ENCODE measurements at regions not wholly inside any gene's neighbourhood (a gene's known extent, or its start where the extent isn't known, plus 50 kb on each side); places are given as distances from the start of the nearest gene placed in this dataset.

DNA sequence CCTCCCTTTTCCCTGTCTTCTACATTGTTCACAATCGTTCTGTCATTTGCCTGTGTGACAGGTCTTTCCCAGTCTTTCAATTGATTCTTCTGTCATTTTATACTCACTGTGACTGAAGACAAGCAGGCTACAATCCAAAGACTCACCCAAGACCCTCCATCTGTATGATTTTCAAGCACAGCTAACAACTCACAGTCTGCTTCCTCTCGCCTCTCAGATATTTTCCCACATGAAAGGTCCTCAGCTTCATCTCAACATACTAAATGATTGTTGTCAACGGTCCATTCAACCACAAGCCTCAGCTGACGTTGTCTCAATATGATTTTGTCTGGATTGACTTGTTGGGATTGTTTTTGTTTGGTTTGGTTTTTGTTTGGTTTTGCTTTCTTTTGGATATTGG, 346.5 kb downstream of the NFIB start:
- no peak for DNase-seq (ENCODE audit: low spot score in 2 of 2)
- intact Hi-C loops (cut with DNase I; ENCODE audit: low total_unique reads): no loop called here
- Histone ChIP-seq H3K27me3 (no peaks in the 10 kb centered on the region), H3K36me3 (no peaks in the 10 kb centered on the region), H3K27ac (no peak overlapping the region), H3K4me1 (no peaks in the 10 kb centered on the region), H3K4me3 (no peak overlapping the region), H3K9me3 (no peaks in the 10 kb centered on the region)
- TF ChIP-seq POLR2AphosphoS5 (IDR thresholded peaks at IDR 0.05): no peak

DNA sequence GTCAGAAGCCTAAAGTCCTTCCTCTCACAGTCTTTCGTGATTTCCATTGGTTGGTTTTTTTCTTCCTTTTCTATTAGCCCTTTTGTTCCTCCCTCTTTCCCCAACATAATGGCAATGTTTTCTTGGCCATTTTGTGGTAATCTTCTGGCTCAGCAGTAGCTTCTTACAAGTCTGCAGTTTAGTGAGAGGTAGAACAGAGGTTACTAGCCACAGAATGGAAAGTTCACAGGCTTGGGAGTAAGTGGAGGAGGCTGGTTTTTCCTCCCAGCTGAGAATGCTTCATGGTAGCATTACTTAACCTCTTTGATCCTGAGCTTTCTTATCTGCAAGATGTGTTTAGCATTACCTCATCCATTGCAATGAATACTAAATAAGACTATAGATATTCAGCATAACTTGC, 346.9 kb downstream of the NFIB start:
- H3K4me1 ChIP-seq: no peaks in the 10 kb centered on the region

DNA sequence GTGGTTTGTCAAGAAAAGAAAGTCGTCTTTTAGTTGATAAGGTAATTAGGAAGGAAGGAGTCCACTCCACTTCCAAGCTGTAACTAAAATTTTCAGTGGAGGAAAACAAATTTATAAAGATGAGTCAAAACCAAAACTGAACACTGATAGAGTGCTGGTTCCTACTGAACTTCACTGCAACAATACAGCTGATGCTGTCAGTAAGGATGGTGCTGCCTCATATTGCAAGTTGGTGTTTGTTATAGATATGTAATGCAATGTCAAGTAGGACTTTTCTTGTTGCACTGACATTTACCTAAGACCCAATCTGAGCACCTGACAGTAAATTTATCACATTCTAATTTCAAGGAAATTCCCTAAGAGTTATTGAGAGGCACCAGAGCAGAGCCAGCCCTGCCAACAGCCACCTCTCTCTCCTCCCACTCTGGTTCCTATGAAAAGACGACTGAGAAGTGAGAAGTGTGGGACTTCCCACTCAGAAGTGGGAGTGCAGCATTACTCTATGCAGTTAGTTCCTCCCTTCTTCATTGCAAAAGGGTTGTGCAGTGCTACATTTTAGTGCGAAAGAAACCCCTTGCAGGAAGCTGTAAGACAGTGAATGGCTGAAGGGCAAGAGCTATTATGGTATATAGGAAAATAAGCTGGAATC, 350.8 kb downstream of the NFIB start:
- Histone ChIP-seq H3K27ac (no peak overlapping the region), H3K4me3 (no peak overlapping the region), H3K4me1 (no peaks in the 10 kb centered on the region), H3K9me3 (no peaks in the 10 kb centered on the region), H3K27me3 (no peaks in the 10 kb centered on the region), H3K36me3 (no peaks in the 10 kb centered on the region)
- intact Hi-C loops (cut with DNase I; ENCODE audit: low total_unique reads): no loop called here
- no peak for DNase-seq (ENCODE audit: low spot score in 2 of 2)
- TF ChIP-seq POLR2AphosphoS5 (IDR thresholded peaks at IDR 0.05): no peak

More for the DNA sequence above, 346.9 kb downstream of the NFIB start:
- no peak overlapping the region for H3K4me3 ChIP-seq
- H3K36me3 ChIP-seq: no peaks in the 10 kb centered on the region
- DNase-seq (ENCODE audit: low spot score in 2 of 2): no peak
- H3K27ac ChIP-seq: no peak overlapping the region
- intact Hi-C loops (cut with DNase I; ENCODE audit: low total_unique reads): no loop called here
- H3K9me3 ChIP-seq: no peaks in the 10 kb centered on the region
- H3K27me3 ChIP-seq: no peaks in the 10 kb centered on the region
- TF ChIP-seq POLR2A (IDR thresholded peaks at IDR 0.05) (no peak), POLR2AphosphoS5 (IDR thresholded peaks at IDR 0.05) (no peak)
- TF ChIP-seq, protein P1, sequence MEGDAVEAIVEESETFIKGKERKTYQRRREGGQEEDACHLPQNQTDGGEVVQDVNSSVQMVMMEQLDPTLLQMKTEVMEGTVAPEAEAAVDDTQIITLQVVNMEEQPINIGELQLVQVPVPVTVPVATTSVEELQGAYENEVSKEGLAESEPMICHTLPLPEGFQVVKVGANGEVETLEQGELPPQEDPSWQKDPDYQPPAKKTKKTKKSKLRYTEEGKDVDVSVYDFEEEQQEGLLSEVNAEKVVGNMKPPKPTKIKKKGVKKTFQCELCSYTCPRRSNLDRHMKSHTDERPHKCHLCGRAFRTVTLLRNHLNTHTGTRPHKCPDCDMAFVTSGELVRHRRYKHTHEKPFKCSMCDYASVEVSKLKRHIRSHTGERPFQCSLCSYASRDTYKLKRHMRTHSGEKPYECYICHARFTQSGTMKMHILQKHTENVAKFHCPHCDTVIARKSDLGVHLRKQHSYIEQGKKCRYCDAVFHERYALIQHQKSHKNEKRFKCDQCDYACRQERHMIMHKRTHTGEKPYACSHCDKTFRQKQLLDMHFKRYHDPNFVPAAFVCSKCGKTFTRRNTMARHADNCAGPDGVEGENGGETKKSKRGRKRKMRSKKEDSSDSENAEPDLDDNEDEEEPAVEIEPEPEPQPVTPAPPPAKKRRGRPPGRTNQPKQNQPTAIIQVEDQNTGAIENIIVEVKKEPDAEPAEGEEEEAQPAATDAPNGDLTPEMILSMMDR (IDR thresholded peaks at IDR 0.05): no peak

DNA sequence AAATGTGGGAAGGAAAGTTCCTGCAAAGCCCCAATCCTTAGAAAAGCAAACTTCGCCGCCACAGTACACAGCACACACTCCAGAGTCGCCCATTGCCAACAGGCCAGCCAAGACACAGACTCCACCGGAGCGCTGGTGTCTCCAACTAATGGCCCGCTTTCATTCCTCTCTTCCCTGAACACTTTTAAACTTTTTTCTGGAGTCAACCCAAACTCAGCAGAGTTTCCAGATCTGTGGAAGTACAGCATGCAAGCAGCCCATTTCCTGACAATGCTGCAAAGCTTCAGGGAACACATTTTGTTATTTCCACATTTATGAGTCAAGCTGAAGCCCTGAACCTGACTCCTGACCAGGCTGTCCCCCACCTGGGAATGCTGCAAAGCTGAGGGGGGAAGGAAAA, 351.9 kb downstream of the NFIB start:
- no peak for DNase-seq (ENCODE audit: low spot score in 2 of 2)
- TF ChIP-seq, protein P1 (IDR thresholded peaks at IDR 0.05): no peak
- TF ChIP-seq POLR2AphosphoS5 (IDR thresholded peaks at IDR 0.05) (no peak), POLR2A (IDR thresholded peaks at IDR 0.05) (no peak)
- H3K4me1 ChIP-seq: no peaks in the 10 kb centered on the region
- H3K27me3 ChIP-seq: no peaks in the 10 kb centered on the region
- no peak overlapping the region for H3K4me3 ChIP-seq
- no peaks in the 10 kb centered on the region for H3K9me3 ChIP-seq
- H3K36me3 ChIP-seq: no peaks in the 10 kb centered on the region
- intact Hi-C loops (cut with DNase I; ENCODE audit: low total_unique reads): no loop called here
- no peak overlapping the region for H3K27ac ChIP-seq

DNA sequence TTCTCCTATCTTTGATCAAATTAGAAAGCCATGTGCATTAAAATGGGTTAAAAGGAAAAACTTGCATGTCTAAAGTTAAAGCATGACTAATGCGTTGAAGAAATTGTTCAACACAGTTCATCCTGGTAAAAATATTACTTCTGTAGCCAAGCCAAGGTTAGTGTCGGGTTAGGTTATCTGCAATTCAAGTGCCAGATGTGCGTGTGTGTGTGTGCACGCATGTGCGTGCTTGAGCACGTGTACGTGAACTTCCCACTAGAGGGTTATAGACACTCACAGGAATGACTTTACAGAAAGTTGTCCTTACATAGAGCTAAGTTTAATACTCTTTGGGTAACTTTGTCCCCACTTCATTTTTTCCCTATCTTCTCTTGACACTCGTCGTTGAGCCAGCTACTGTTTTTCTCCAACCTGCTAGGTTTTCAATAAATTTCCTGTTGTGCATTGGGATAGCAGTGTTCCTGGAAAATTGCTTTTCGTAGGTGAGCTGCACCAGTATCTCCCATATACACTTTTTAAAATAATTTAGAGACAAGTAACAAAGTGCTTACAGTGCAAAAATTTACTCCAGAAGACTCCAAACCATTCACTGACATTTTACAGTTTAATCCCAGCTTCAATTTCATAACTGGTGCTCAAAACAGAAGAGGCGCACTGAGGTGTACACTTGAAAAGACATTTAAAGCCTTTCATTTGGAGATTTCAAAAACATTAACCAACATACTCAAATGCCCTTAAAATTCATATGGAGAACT, 353.8 kb downstream of the NFIB start:
- H3K4me1 ChIP-seq: no peaks in the 10 kb centered on the region
- DNase-seq (ENCODE audit: low spot score in 2 of 2): no peak
- intact Hi-C loops (cut with DNase I; ENCODE audit: low total_unique reads): no loop called here

DNA sequence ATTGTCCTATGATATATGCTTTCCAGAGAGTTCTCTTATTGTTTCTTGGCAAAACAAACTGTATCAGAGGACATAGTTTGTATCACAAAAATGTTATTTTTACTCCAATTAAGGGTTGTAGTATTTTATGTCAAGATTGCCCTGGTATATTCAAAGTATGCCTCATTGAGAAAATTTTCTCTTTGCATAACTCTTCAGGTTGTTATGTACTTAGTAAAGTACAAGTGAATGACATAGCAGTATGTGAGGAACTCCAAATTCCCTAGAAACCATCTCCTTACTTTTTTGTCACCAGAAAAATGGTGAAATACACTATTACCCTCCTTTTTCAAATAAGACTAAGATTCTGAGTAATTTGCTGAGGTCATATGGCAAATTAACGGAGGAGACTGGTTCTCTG, 355.3 kb downstream of the NFIB start:
- H3K27me3 ChIP-seq: no peaks in the 10 kb centered on the region
- no peak for DNase-seq (ENCODE audit: low spot score in 2 of 2)
- H3K9me3 ChIP-seq: no peaks in the 10 kb centered on the region
- H3K4me3 ChIP-seq: no peak overlapping the region
- no peaks in the 10 kb centered on the region for H3K4me1 ChIP-seq
- no peak for TF ChIP-seq POLR2A (IDR thresholded peaks at IDR 0.05)
- TF ChIP-seq POLR2AphosphoS5 (IDR thresholded peaks at IDR 0.05): no peak
- TF ChIP-seq, protein P1 (IDR thresholded peaks at IDR 0.05): no peak
- intact Hi-C loops (cut with DNase I; ENCODE audit: low total_unique reads): no loop called here
- H3K27ac ChIP-seq: no peak overlapping the region
- H3K36me3 ChIP-seq: no peaks in the 10 kb centered on the region

More for the DNA sequence above, 353.8 kb downstream of the NFIB start:
- TF ChIP-seq, protein P1 (IDR thresholded peaks at IDR 0.05): no peak
- Histone ChIP-seq H3K27ac (no peak overlapping the region), H3K27me3 (no peaks in the 10 kb centered on the region), H3K36me3 (no peaks in the 10 kb centered on the region), H3K9me3 (no peaks in the 10 kb centered on the region), H3K4me3 (no peak overlapping the region)
